Putamen (tissue), 1 donor: ENCODE measurements at regions not wholly inside any gene's neighbourhood (a gene's known extent, or its start where the extent isn't known, plus 50 kb on each side); places are given as distances from the start of the nearest gene placed in this dataset.
A peak's percentile ranks its signal among the peaks of the same experiment; 100 is the strongest.

Experiments used
- DNase-seq: peaks from one replicate; pipeline ENCODE4 v3.0.0-alpha.2; 2016; ENCODE audit warnings: low spot score

- no peak for DNase-seq
Measured at GRCh38 chr16:73529303-73530012, 481.5 kb upstream of the ZFHX3 start.

- no peak for DNase-seq
Measured at GRCh38 chr16:73527187-73527586, 479.3 kb upstream of the ZFHX3 start.

DNA sequence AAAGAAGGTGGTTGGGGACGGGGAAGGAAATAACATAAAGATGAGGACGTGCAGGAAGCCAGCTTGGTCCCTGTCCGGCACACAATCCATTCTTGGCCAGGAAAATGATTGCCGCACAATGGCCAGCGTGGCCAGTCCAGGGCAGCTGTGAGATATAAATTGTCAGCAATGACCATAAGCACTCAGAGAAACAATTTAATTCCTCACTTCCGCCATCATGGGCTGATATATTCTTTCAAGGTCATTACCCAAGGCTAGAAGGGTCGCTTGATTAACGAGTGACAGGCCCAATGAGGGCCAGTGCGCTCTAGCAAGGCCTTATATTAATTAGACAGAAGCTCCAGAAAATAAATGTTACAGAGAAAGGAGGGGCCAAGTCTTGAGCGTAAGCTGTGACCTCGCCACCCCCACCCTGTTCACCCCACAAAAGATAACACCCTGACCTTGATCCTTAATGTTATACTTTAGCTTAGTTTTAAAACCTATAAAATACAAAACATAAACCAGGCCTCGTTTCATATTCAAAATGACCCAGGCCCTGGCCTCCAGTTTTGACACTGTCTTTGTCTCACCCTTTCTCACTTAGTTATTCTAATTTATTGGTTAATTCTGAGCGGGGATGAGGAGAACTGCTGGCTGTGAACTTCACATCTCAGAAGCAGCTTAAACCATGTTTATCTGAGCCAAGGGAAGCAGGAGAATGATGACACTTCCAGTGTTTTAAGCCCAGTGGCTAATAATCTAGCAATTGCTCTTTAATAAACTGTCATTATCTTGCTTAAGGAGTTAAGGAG lies 478.3 kb upstream of the ZFHX3 start:
- DNase-seq, result no peak

DNA sequence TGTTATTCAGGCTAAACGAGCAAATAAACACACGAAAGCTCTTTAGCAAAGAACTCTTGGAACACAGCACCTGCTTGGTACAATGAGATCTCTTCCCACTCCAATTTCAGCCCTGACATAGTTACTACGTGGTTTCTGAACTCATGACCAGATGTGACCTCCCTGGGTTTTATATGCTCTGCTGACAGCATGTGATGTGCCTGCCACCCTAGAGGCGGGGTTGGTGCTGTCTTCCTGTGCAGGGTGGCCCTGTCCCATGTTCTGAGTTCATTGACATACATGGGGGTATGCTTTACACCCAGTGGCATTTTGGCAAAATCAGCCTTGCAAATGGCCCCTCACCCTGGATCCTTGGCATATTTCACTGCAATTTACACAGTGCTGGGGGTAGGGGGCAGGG lies 475.3 kb upstream of the ZFHX3 start:
- DNase-seq, result no peak

GRCh38 chr16:73521499-73521898 lies 473.6 kb upstream of the ZFHX3 start:
- no peak for DNase-seq

DNA sequence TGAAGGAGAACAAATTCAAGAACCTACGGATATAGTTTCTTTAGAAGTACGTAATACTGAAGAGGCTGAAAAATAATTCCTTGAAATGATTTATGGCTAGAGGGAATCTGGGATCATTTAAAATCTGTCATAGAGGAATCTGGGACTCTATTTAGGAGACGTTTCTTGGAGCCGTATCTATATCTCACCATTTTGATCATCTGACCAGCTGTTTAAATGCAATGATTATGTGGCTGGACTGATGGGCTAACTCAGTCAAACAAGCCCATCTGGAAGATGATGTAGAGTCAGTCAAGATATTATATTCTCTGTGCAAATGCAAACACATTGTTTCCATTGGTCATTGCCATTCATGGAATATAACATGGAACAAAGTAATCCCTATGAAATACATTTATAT lies 467.7 kb upstream of the ZFHX3 start:
- no peak for DNase-seq

DNA sequence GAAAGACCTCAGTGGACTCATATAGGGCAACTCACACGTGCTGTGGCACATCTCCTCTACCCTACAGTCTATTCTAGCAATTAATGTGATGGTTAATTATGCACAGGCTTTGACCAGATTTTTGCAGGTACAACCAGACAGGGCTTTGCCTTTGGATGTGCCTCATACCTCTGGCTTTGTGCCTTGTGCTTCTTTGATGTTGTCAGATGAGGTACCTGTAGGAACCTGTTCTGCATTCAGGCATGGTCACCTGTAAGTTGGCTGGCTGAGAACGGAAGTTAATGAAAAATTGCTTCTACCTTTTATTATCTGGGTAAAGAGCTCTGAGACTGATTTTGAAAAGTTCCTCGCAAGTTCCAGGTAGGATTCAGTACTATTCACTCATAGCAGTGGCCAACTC lies 462.9 kb upstream of the ZFHX3 start:
- DNase-seq, result no peak

DNA sequence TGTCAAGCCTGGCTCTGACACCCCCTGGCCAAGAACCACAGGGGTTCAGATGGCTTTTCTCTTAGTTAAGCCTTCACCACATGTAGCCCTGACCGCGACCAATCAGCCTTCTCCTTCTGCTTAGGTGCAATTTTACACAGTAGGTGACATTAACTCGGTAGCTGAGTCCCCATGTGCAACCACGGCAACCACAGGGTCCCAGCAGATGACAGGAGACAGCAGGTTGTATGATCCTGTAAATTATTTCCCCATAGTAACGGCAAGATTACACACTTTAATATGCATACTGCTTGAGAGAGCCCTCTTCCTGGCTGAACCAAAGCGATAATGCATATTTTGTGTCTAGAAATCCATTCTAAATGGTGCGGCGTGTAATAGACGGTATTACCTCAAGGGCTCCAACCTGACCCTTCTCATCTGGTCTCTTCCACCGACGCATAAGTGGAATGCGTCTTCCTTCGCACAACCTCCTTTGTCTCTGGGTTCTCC lies 458.7 kb upstream of the ZFHX3 start:
- DNase-seq, result no peak

- no peak for DNase-seq
Measured at GRCh38 chr16:73505577-73505976, 457.6 kb upstream of the ZFHX3 start.

GRCh38 chr16:73504591-73505575 lies 457.0 kb upstream of the ZFHX3 start:
- peak; percentile 15 for DNase-seq

DNA sequence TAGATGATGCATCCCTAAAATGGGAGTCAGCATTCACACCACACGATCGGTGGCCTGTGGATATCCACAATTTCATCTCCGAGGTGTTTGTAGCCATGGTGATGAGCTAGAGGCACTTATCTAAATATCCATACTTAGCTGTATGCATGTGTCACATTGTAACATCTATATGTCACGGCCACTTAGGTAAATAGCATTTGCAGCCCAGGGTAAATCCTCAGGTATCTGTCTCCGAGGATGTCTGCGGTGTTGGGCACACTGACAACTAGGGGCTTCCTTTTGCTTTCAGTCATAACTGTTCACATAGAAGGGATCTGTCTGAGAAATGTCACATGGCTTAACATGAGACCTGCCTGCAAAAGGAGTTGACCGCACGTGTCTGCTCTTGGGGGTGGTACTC lies 455.2 kb upstream of the ZFHX3 start:
- no peak for DNase-seq

- no peak for DNase-seq
Measured at GRCh38 chr16:73499276-73499675, 451.3 kb upstream of the ZFHX3 start.

GRCh38 chr16:73485880-73486279 lies 438.0 kb upstream of the ZFHX3 start:
- no peak for DNase-seq

DNA sequence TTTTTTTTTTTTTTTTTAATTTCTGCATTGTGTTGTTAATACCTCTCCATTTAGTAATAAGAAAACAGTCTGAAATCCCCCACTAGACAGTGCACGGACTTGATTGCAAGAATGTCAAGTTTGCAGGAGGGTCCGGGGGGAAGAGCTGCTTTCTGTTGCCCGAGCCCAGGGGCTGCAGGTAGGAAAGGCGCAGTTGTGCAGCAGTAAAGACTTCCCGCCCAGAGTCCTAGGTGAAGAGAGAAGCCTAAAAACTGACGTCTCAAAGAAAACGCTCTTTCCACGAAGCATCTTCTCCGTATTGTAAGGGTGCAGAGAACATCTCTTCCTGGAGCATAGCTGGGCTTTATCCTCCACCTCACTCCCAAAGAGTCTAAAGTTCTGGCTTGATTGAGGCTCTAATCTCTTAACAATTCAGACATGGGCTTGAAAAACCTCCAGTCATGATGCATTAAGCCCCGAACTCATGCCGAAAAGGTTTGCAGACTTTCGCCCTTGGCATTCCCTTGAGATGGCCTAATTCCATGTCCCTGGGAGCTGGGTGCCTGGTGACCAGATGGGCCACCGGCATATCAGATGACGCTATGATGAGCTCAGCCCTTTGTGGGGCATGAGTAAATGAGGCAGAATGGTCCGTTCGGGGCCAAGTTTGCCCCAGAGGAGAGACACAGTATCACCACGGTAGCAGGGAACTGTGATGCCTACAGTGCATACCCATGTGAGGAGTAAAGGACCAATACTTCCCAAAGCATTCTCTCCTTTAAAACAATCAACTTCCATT lies 436.2 kb upstream of the ZFHX3 start:
- DNase-seq, result no peak

DNA sequence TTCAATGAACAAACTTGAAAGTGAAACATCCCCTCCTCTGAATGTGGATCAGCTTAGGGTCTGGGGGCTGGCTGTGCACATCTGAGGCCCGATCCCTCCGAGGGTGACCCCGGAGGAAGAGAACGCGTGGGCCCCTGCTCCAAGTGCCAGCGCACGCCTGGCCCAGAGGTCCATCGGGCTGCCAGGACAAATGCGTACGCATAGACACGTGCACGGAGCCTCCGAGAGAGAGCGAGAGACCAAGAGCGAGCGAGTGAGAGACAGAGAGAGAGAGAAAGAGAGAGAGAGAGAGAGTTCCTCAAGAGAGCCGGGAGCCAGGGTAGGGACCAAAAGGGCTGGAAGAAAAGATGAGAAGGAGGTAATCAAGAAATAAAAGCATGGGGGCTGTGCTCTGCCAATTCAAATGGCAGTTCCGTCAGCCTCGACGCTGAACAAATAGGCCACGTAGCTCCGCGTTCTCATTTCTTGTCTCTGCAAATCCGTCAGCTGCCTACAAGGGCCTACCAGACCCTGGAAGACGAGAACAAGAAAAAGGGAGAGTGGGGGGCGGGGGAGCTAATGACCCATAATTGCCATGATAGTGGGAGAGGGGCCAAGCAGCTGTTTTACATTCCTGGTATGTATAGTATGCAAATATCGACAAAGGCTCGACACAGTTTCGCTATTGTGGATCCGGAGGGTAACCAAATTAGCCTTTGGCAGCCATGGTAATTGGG lies 435.3 kb upstream of the ZFHX3 start:
- no peak for DNase-seq

GRCh38 chr16:73482310-73482709 lies 434.4 kb upstream of the ZFHX3 start:
- no peak for DNase-seq

GRCh38 chr16:73480381-73480780 lies 432.5 kb upstream of the ZFHX3 start:
- no peak for DNase-seq

DNA sequence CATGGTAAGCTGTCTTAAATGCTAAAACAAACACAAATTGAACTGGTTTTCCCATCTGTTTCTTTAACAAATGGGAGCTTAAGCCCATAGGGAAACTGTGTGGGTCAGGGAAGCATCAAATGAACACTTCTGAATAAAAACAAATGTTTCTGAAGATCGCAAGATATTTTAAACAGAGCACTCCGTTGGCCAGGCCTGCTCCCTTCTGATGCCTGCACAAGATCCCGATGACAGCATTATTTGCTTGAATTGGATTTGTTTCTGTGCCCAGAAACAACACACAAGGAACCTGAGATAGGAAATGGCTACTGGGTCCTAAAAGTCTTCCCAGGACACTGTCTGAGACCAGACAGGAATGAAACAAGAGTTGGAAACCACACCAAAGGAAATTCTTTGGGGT lies 425.8 kb upstream of the ZFHX3 start:
- DNase-seq, result no peak

DNA sequence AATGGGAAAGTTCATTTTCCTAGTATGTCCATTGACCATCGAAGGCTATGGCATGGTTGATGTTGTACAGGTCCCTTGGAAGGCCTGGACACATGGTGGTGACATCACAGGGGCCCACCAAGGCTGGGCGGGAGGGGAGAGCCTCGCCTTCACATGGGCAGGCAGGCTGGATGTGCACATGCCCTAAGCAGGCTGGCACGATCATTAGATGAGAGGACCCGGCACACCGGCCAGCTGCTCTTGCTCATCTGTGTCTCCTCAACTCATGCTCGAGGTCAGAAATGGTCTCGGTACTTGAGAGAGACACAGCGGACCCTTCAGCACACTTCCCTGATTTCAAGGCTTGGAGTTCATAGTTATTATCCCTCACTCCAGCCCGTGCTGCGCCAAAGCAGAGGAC lies 416.9 kb upstream of the ZFHX3 start:
- DNase-seq, result no peak

DNA sequence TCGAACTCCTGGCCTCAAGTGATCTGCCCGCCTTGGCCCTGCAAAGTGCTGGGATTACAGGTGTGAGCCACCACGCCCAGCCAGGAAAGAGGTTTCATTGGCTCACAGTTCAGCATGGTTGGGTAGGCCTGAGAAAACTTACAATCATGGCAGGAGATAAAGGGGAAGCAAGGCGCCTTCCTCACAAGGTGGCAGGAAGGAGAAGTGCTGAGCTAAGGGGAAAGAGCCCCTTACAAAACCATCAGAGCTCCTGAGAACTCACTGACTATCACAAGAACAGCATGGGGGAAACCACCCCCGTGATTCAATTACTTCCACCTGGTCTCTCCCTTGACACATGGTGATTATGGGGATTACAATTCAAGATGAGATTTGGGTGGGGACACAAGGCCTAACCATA lies 411.7 kb upstream of the ZFHX3 start:
- no peak for DNase-seq

- DNase-seq, result no peak
Measured at GRCh38 chr16:73457851-73458250, 409.9 kb upstream of the ZFHX3 start.
